HG02938 (cell line): ENCODE measurements at regions not wholly inside any gene's neighbourhood (a gene's known extent, or its start where the extent isn't known, plus 50 kb on each side); places are given as distances from the start of the nearest gene placed in this dataset.
"Not testable (repeated sequence)": the region's sequence is repeated elsewhere in the genome, so short reads cannot be mapped to it uniquely, and the experiment has no call there.

Experiments used
- ATAC-seq: cut with Tn5 transposase; IDR thresholded peaks from one replicate; pipeline ENCODE4 v1.9.1; 2021; ENCODE audit warnings: mild to moderate bottlenecking, moderate library complexity; ENCODE audit not compliant: unreplicated experiment

DNA sequence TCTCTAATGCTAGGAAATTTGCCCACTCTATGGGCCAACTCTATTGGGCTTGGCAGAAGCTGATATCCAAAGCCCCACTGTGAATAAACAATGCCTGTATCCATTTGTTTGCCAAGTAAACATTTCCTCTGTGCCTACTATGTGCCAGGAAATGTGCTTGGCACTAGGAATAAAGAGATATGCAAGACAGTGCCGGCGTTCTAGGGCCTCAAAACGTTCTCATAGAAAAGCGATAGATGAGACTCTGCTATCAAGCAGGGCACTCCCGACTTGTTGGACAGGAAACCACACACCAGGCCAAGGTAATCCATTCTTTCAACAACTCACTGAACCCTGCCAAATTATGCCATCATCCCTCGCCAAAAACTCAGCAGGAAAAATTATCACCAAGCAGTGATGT, 196.7 kb downstream of the IPMK start:
- no peak for ATAC-seq

- no peak for ATAC-seq
Observed at GRCh38 chr10:58068809-58069208, 198.9 kb downstream of the IPMK start.

DNA sequence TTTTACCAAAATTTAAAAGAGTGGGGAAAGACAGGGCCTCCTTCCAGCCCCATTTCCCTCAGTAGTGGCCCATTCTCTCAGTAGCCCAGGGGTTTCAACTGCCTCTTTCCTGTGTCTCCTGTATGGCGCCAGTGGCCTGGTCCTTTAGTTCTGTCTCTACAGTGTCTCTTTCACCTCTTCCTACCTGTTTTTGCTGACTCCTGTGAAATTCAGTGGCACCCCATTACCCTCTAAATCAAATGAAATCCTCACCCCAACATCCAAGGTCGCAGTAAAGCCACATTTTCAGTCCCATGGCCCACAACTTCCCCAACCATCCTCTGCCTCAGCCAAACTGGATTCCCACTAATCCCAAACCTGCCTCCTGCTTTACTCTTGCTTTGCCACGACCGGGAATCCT, 200.7 kb downstream of the IPMK start:
- ATAC-seq = no peak

GRCh38 chr10:58066126-58066525, 201.6 kb downstream of the IPMK start:
- ATAC-seq = no peak

- no peak for ATAC-seq
Observed at GRCh38 chr10:58065529-58065815, 202.2 kb downstream of the IPMK start.

DNA sequence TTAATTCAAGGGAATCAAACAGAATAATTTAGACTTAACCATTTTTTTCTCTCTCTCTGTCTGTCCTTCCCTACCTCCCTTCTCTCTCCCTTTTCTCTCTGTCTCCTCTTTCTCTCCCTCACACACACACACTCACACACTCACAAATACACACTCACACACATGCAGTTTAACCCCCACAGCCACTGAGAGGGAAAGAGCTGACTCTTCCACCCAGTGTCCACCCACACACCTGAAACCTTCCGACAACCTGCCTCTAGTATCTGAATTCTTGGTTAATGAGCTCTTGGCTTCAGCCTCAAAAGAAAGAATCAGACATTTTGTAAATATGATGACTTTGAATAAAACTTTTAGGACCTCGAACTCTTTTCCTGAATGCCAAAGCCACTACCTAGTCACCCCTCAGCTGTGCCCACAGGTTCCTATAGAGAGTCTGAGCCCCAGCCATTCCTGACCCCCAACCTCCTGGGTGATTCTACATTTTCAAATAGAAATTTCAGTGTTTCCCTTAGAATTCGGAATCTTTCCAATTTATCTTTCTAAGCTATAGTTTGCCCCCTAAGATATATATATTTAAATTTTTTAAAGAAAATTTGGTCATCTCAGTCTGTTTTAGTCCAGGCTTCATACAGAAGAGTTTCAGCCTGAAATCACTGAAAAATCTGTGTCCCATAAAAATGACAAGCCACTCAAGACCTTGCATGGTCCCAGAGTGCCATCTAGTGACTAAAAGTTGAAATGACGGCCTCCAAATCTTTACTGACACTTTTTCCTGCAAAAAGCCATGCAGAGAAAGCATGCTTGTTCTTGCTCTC, 202.8 kb downstream of the IPMK start:
- peak; percentile 56 for ATAC-seq

DNA sequence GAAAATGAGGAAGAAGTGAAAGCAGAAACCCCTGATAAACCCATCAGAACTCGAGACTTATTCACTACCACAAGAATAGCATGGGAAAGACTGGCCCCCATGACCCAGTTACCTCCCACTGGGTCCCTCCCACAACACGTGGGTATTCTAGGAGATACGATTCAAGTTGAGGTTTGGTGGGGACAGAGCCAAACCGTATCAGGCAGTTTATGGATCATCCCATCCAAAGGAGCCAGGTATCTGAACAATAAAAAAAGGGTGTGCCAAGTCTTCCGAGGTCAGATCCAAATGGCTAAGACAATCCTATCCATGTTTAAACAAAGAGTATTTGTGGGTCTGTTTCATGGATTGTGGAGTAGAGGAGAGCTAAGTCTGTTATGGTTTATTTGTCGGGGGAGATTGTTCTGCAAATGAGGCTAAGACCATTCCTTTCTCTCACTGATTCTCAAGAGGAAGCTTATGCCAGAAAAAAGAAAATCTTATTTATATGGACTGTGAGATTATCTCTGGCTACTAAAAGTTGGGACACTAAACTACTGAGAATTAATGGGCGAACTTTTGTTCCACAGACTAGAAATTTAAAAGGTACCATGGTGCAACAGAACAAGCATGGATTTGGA, 203.7 kb downstream of the IPMK start:
- ATAC-seq = no peak

DNA sequence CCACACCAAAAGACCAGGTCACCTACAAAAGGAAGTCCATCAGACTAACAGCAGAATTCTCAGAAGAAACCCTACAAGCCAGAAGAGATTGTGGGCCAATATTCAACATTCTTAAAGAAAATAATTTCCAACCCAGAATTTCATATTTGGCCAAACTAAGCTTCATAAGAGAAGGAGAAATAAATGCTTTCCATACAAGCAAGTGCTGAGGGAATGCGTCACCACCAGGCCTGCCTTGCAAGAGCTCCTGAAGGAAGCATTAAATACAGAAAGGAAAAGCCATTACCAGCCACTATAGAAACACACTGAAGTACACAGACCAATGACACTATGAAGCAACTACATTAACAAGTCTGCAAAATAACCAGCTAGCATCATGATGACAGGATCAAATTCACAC, 209.0 kb downstream of the IPMK start:
- ATAC-seq = not testable (repeated sequence)

- ATAC-seq = no peak
Observed at GRCh38 chr10:58054881-58055280, 212.8 kb downstream of the IPMK start.

GRCh38 chr10:58052772-58053171, 214.9 kb downstream of the IPMK start:
- no peak for ATAC-seq

GRCh38 chr10:58050575-58050974, 217.1 kb downstream of the IPMK start:
- ATAC-seq = no peak

GRCh38 chr10:58048936-58049335, 218.8 kb downstream of the IPMK start:
- no peak for ATAC-seq

DNA sequence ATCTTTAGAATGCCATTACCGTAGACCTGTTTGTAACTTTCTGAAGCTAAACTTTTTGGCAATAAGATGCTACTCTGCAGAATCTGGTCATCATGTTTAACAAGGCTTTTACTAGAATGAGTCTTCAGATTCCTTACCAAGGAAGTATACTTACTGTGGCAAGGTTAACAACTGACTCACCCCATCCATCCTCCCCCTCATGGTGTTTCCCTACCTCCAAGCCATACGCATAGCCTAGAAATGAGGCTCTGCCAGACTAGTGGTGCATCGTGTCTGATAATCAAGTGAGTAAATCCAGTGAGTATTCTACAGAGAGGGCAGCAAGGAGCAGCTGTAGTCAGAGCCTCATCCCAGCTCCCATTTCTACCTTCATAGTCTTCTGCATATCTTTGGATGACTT, 223.6 kb downstream of the IPMK start:
- no peak for ATAC-seq

- no peak for ATAC-seq
Observed at GRCh38 chr10:58041901-58042300, 225.8 kb downstream of the IPMK start.

DNA sequence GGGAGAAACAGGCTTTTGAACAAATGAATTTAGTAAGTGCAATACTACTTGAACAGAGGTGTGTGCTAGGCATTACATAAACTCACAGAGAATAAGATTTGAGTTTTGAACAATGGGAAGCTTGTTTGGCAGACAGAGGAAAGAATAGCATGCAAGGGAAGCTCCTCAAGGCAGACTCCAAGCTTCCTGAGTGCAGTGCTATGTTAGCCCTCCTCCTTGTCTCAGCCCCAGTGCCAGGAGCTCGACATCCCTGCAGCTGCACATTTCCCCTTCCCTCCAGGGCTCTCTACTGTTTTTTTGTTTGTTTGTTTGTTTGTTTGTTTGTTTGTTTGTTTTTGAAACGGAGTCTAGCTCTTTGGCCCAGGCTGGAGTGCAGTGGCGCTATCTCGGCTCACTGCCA, 237.5 kb downstream of the IPMK start:
- no peak for ATAC-seq

DNA sequence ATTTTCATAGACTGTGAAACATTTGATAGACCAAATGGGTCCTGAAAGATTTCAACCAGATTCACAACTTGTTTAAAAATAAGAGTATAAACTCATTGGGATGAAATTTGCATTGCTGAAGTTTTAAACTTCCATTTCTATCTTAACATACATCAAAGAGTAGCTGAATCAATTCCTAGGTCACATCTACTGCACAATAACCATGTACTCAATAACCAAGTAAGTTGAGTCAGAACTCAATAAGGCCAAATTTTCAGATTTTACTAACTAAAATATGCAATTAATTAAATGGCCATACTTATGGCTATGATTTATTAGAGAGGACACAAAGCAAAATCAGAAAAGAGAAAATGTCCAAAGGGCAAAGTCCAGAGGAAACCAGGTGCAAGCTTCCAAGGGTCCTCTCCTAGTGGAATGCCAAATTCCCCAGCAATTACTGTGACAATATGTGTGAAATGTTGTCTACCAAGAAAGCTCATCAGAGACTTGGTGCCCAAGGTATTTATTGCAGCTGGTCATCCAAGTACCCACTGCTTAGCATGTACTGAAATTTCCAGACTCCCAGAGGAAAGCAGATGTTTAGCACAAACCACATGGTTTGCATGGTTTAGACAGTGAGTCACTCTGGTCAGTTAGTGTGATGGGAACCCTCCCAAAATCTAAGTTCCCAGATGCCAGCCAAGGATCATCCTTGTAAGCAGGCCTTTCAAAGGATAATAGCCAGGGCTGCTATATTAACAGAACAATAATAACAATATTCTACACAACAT, 238.9 kb downstream of the IPMK start:
- no peak for ATAC-seq

DNA sequence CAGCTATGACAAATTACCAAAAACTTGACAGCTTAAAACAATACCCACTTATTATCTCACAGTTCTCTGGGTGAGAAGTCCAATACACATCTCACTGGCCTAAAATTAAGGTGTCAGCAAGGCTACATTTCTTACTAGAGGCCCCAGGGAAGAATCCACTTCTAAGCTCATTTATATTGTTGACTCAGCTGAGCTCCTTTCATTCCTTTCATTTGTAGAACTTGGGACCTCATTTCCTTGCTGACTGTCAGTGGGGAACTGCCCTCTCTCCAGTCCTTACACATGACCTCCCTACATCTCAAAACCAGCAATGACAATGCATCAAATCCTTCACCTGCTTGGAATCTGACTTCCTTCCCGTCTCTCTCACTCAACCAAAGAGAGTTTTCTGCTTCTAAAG, 240.3 kb downstream of the IPMK start:
- ATAC-seq = no peak

GRCh38 chr10:58026036-58026435, 241.7 kb downstream of the IPMK start:
- no peak for ATAC-seq

- ATAC-seq = no peak
Observed at GRCh38 chr10:58023341-58024073, 244.2 kb downstream of the IPMK start.

DNA sequence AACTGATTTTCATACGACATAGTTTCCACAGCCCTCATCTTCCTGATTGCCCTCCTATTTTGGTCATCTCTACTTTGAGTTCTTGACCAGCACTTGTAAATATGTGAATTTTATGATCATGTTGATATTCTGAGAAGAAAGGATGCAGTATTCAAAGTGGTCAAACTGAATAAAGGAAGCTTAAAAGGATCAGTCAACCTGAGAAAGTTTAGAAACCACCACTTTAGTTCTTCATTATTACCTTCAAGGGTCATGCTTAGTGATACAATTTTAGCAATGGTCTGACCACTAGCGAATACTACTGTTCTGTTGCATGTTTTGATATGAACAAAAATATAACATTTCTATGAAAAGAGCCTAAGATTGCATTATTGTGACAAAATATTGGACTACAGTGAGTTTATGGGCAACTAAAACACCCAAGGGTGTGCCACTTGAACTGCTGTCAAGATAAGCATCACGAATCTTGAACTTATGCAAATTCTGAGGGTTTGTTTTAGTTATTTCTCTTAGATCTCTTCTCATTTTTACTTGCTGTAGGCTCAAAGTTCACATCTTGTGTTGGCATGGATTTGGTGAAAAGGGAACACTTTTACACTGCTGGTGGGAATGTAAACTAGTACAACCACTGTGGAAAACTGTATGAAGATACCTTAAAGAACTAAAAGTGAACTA, 247.7 kb downstream of the IPMK start:
- ATAC-seq = peak; percentile 52
